K562 (cell line): ENCODE measurements at regions not wholly inside any gene's neighbourhood (a gene's known extent, or its start where the extent isn't known, plus 50 kb on each side); places are given as distances from the start of the nearest gene placed in this dataset.

Source experiments
- CBX2 ChIP-seq: fragments of 200-600 bp; sonication (generic); IDR thresholded peaks from one replicate; pipeline ENCODE4 v1.6.1; 2012; ENCODE audit warnings: mild to moderate bottlenecking, low read length, inconsistent platforms; ENCODE audit not compliant: insufficient read depth, poor library complexity, severe bottlenecking
- CBX3 ChIP-seq, 2 experiments: IDR thresholded peaks; 1 replicate in 1 of 2; 2 replicates in 1 of 2; pipeline ENCODE4 v1.6.1; 2012; ENCODE audit warnings: inconsistent platforms in 2 of 2, low read length in 2 of 2, borderline replicate concordance in 1 of 2, control low read depth in 1 of 2
- E2F3 ChIP-seq: fragments of 250-450 bp; sonication (Bioruptor Pico); IDR thresholded peaks from 2 replicates; pipeline ENCODE4 v1.4.0; 2020; ENCODE audit warnings: mild to moderate bottlenecking
- HLTF ChIP-seq: fragments of 450-650 bp; IDR thresholded peaks from 2 replicates; pipeline ENCODE4 v1.6.1; 2016
- HSF4 ChIP-seq: fragments of 250-450 bp; sonication (Bioruptor Pico); IDR thresholded peaks from 2 replicates; pipeline ENCODE4 v2.1.2; 2022; ENCODE audit warnings: mild to moderate bottlenecking, moderate library complexity, borderline replicate concordance
- KDM1A ChIP-seq, 2 experiments: fragments of 450-650 bp; IDR thresholded peaks; 2 replicates each; pipeline ENCODE4 v1.6.1; 2016; ENCODE audit warnings: mild to moderate bottlenecking in 2 of 2
- MYC ChIP-seq, 2 experiments: fragments of 250-450 bp in 1 of 2; sonication (Bioruptor Pico) in 1 of 2; IDR thresholded peaks; 2 replicates each; pipeline versions ENCODE4 v1.5.1 to v1.6.1; 2012 to 2021; ENCODE audit warnings: low read depth in 2 of 2, borderline replicate concordance in 1 of 2, improper control_type of control experiment in 1 of 2, low read length in 1 of 2, mild to moderate bottlenecking in 1 of 2, moderate library complexity in 1 of 2
- NCOA1 ChIP-seq: fragments of 450-650 bp; IDR thresholded peaks from 2 replicates; pipeline ENCODE4 v1.6.1; 2016; ENCODE audit warnings: low read depth
- PCBP1 ChIP-seq: fragments of 200-400 bp; formaldehyde crosslinking; IDR thresholded peaks from 2 replicates; pipeline ENCODE4 v1.6.1; 2018; ENCODE audit warnings: mild to moderate bottlenecking, low read depth, low read length; ENCODE audit not compliant: poor library complexity, severe bottlenecking
- SIX5 ChIP-seq, 2 experiments: IDR thresholded peaks; 2 replicates each; pipeline ENCODE4 v1.6.1; 2011; ENCODE audit warnings: low read length in 2 of 2, borderline replicate concordance in 1 of 2, low read depth in 1 of 2, mild to moderate bottlenecking in 1 of 2, moderate library complexity in 1 of 2; ENCODE audit not compliant: insufficient read depth in 1 of 2
- SMC3 ChIP-seq: conservative IDR thresholded peaks from 2 replicates; pipeline ENCODE4 v1.6.1; 2011; ENCODE audit warnings: low read depth, low read length, improper control_type of control experiment; ENCODE audit not compliant: insufficient read depth
- TCF7L2 ChIP-seq: fragments of 150-350 bp; IDR thresholded peaks from 2 replicates; pipeline ENCODE4 v1.6.1; 2016; ENCODE audit warnings: low read depth, mild to moderate bottlenecking, low read length, moderate library complexity
- ZEB2 ChIP-seq: fragments of 450-650 bp; IDR thresholded peaks from 2 replicates; pipeline ENCODE4 v1.6.1; 2016
- ZNF347 ChIP-seq: fragments of 450-650 bp; formaldehyde crosslinking; IDR thresholded peaks from 2 replicates; pipeline ENCODE4 v1.4.0; 2020; ENCODE audit warnings: low read depth, mild to moderate bottlenecking, moderate library complexity
- ZSCAN32 ChIP-seq: fragments of 450-650 bp; formaldehyde crosslinking; IDR thresholded peaks from 2 replicates; pipeline ENCODE4 v1.4.0; 2020; ENCODE audit warnings: mild to moderate bottlenecking, moderate library complexity
- TF ChIP-seq, protein P1 (sequence below), 2 experiments: fragments of 450-650 bp; formaldehyde crosslinking in 1 of 2; IDR thresholded peaks; 2 replicates each; pipeline versions ENCODE4 v1.4.0 to v1.6.1; 2014 to 2020; ENCODE audit warnings: mild to moderate bottlenecking in 2 of 2, borderline replicate concordance in 1 of 2, low read depth in 1 of 2
- TF ChIP-seq, protein P2 (sequence below): IDR thresholded peaks from 2 replicates; pipeline ENCODE4 v1.6.1; 2012; ENCODE audit warnings: low read depth, low read length, improper control_type of control experiment, borderline replicate concordance
- TF ChIP-seq, protein P3 (sequence below): fragments of 250-450 bp; sonication (Bioruptor Pico); IDR thresholded peaks from 2 replicates; pipeline ENCODE4 v1.8.0; 2021; ENCODE audit warnings: moderate library complexity, mild to moderate bottlenecking, inconsistent platforms

DNA sequence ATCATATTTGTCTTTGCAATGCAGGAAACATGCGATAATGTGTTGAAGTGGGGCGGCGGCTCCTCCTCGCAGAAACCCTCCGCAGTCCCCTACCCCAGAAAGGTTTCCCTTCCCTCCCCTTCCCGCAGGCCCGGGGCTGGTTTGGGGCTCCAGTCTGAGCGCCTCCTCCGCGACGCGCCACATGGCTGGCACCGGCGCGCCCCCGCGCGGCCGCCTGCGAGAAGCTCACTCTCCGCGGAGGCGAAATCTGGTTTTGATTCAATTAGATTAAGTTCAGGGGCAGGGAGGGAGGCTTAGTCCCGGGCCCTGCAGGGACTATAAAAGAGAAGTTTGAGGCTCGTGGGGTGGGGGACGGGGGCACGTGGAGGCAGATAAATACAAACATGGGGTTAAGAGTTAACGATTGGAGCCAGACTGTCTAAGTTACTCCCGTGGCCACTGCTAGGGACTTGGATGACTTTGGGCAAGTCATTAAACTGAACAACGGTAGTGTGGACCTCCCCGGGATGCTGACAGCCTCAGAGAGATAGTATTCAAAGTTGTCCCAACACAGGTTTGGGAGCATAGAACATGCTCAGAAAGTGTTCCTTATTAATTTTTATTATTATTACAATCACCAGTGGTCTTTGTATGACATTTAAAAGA lies 69.4 kb downstream of the MSX2 start (continued):
- TF ChIP-seq SIX5 (IDR thresholded peaks at IDR 0.05; ENCODE audit: borderline replicate concordance in 1 of 2, insufficient read depth in 1 of 2, low read depth in 1 of 2, low read length in 2 of 2), result no peak
- TF ChIP-seq ZSCAN32 (CRISPR knock-in tag), result no peak
- TF ChIP-seq ZEB2, result no peak
- TF ChIP-seq CBX2, result no peak
- TF ChIP-seq, protein P1, sequence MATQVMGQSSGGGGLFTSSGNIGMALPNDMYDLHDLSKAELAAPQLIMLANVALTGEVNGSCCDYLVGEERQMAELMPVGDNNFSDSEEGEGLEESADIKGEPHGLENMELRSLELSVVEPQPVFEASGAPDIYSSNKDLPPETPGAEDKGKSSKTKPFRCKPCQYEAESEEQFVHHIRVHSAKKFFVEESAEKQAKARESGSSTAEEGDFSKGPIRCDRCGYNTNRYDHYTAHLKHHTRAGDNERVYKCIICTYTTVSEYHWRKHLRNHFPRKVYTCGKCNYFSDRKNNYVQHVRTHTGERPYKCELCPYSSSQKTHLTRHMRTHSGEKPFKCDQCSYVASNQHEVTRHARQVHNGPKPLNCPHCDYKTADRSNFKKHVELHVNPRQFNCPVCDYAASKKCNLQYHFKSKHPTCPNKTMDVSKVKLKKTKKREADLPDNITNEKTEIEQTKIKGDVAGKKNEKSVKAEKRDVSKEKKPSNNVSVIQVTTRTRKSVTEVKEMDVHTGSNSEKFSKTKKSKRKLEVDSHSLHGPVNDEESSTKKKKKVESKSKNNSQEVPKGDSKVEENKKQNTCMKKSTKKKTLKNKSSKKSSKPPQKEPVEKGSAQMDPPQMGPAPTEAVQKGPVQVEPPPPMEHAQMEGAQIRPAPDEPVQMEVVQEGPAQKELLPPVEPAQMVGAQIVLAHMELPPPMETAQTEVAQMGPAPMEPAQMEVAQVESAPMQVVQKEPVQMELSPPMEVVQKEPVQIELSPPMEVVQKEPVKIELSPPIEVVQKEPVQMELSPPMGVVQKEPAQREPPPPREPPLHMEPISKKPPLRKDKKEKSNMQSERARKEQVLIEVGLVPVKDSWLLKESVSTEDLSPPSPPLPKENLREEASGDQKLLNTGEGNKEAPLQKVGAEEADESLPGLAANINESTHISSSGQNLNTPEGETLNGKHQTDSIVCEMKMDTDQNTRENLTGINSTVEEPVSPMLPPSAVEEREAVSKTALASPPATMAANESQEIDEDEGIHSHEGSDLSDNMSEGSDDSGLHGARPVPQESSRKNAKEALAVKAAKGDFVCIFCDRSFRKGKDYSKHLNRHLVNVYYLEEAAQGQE (IDR thresholded peaks at IDR 0.05; ENCODE audit: borderline replicate concordance), result peak; percentile 72; the same call in 1 of the 2 replicates
- TF ChIP-seq, protein P1 (CRISPR knock-in tag; IDR thresholded peaks at IDR 0.05; ENCODE audit: low read depth), result no peak
- peak; percentile 47 to 66; a peak in 3 of 4 replicates for TF ChIP-seq KDM1A (IDR thresholded peaks at IDR 0.05)
- TF ChIP-seq SMC3, result peak; percentile 78
- no peak for TF ChIP-seq CBX3 (IDR thresholded peaks at IDR 0.05; ENCODE audit: borderline replicate concordance in 1 of 2, low read length in 2 of 2)
- TF ChIP-seq MYC (IDR thresholded peaks at IDR 0.05; ENCODE audit: low read depth, low read length), result 0 out of 2 replicates have a peak, but pooled peaks have one; percentile 27
- TF ChIP-seq MYC (CRISPR knock-in tag; IDR thresholded peaks at IDR 0.05; ENCODE audit: borderline replicate concordance, low read depth), result no peak
- TF ChIP-seq HLTF, result no peak
- no peak for TF ChIP-seq E2F3 (CRISPR knock-in tag)
- TF ChIP-seq NCOA1, result no peak
- TF ChIP-seq HSF4, result no peak
- peak; percentile 33 for TF ChIP-seq PCBP1
- TF ChIP-seq, protein P2, sequence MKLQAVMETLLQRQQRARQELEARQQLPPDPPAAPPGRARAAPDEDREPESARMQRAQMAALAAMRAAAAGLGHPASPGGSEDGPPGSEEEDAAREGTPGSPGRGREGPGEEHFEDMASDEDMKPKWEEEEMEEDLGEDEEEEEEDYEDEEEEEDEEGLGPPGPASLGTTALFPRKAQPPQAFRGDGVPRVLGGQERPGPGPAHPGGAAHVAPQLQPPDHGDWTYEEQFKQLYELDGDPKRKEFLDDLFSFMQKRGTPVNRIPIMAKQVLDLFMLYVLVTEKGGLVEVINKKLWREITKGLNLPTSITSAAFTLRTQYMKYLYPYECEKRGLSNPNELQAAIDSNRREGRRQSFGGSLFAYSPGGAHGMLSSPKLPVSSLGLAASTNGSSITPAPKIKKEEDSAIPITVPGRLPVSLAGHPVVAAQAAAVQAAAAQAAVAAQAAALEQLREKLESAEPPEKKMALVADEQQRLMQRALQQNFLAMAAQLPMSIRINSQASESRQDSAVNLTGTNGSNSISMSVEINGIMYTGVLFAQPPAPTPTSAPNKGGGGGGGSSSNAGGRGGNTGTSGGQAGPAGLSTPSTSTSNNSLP, result 0 out of 2 replicates have a peak, but pooled peaks have one; percentile 16
- TF ChIP-seq TCF7L2, result no peak
- TF ChIP-seq ZNF347, result no peak
- TF ChIP-seq, protein P3, sequence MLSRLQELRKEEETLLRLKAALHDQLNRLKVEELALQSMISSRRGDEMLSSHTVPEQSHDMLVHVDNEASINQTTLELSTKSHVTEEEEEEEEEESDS (CRISPR knock-in tag), result no peak
